OCI-LY7 (cell line): ENCODE measurements at regions not wholly inside any gene's neighbourhood (a gene's known extent, or its start where the extent isn't known, plus 50 kb on each side); places are given as distances from the start of the nearest gene placed in this dataset.

Experiments
- EZH2phosphoT487 ChIP-seq: fragments of 200-600 bp; sonication (generic); IDR thresholded peaks from 2 replicates; pipeline ENCODE4 v1.6.1; 2018; ENCODE audit warnings: low read depth, borderline replicate concordance, mild to moderate bottlenecking, mixed run types, antibody characterized with exemption, low read length, moderate library complexity, mixed read lengths
- TF ChIP-seq, protein P1 (sequence below): fragments of 200-600 bp; sonication (generic); conservative IDR thresholded peaks from 2 replicates; pipeline ENCODE4 v1.5.1; 2014; ENCODE audit warnings: mild to moderate bottlenecking, antibody characterized with exemption, low read length, moderate library complexity, mixed read lengths

- TF ChIP-seq, protein P1, sequence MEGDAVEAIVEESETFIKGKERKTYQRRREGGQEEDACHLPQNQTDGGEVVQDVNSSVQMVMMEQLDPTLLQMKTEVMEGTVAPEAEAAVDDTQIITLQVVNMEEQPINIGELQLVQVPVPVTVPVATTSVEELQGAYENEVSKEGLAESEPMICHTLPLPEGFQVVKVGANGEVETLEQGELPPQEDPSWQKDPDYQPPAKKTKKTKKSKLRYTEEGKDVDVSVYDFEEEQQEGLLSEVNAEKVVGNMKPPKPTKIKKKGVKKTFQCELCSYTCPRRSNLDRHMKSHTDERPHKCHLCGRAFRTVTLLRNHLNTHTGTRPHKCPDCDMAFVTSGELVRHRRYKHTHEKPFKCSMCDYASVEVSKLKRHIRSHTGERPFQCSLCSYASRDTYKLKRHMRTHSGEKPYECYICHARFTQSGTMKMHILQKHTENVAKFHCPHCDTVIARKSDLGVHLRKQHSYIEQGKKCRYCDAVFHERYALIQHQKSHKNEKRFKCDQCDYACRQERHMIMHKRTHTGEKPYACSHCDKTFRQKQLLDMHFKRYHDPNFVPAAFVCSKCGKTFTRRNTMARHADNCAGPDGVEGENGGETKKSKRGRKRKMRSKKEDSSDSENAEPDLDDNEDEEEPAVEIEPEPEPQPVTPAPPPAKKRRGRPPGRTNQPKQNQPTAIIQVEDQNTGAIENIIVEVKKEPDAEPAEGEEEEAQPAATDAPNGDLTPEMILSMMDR = no peak
- no peak for TF ChIP-seq EZH2phosphoT487
These were observed 97.8 kb downstream of the EBNA1BP2 start for GRCh38 chr1:43074244-43074643.
